ENCODE measurements at regions not wholly inside any gene's neighbourhood (a gene's known extent, or its start where the extent isn't known, plus 50 kb on each side); places are given as distances from the start of the nearest gene placed in this dataset.

- BruUV-seq (replicated peaks), result no TSS peak
- CTCF ChIA-PET, result no interaction called here
- no peak overlapping the region for H3K27ac Mint-ChIP-seq (ENCODE audit: low read depth, unreplicated experiment)
- no peaks in the 10 kb centered on the region for H3K36me3 Mint-ChIP-seq (ENCODE audit: insufficient read depth, unreplicated experiment)
- no peak for TF ChIP-seq CTCF (IDR thresholded peaks at IDR 0.05; ENCODE audit: unreplicated experiment)
- peaks cover 6% of the 10 kb centered on the region for H3K4me1 Mint-ChIP-seq (ENCODE audit: insufficient read depth, unreplicated experiment)
- POLR2A ChIA-PET, result no interaction called here
- H3K4me3 Mint-ChIP-seq (ENCODE audit: unreplicated experiment), result no peak overlapping the region
- no peaks in the 10 kb centered on the region for H3K9me3 Mint-ChIP-seq (ENCODE audit: unreplicated experiment)
- intact Hi-C loops (cut with micrococcal nuclease), result no loop called here
- no peaks in the 10 kb centered on the region for H3K27me3 Mint-ChIP-seq (ENCODE audit: insufficient read depth, unreplicated experiment)
- no peak for DNase-seq (ENCODE audit: unreplicated experiment)
Measured at GRCh38 chr18:75916624-75916982, 489.1 kb upstream of the SMIM21 start.

GRCh38 chr18:75915941-75916623 lies 488.6 kb upstream of the SMIM21 start:
- Mint-ChIP-seq H3K4me1 (ENCODE audit: insufficient read depth, unreplicated experiment) (peaks cover 1% of the 10 kb centered on the region), H3K4me3 (ENCODE audit: unreplicated experiment) (no peak overlapping the region), H3K36me3 (ENCODE audit: insufficient read depth, unreplicated experiment) (no peaks in the 10 kb centered on the region), H3K27me3 (ENCODE audit: insufficient read depth, unreplicated experiment) (no peaks in the 10 kb centered on the region), H3K9me3 (ENCODE audit: unreplicated experiment) (no peaks in the 10 kb centered on the region), H3K27ac (ENCODE audit: low read depth, unreplicated experiment) (no peak overlapping the region)
- POLR2A ChIA-PET, result no interaction called here
- no TSS peak for BruUV-seq (replicated peaks)
- no peak for DNase-seq (ENCODE audit: unreplicated experiment)
- intact Hi-C loops (cut with micrococcal nuclease), result no loop called here
- CTCF ChIA-PET, result no interaction called here
- no peak for TF ChIP-seq CTCF (IDR thresholded peaks at IDR 0.05; ENCODE audit: unreplicated experiment)

- no peak overlapping the region for H3K27ac Mint-ChIP-seq (ENCODE audit: low read depth, unreplicated experiment)
- CTCF ChIA-PET, result no interaction called here
- no peaks in the 10 kb centered on the region for H3K36me3 Mint-ChIP-seq (ENCODE audit: insufficient read depth, unreplicated experiment)
- DNase-seq (ENCODE audit: unreplicated experiment), result no peak
- peaks cover 1% of the 10 kb centered on the region for H3K4me1 Mint-ChIP-seq (ENCODE audit: insufficient read depth, unreplicated experiment)
- intact Hi-C loops (cut with micrococcal nuclease), result no loop called here
- BruUV-seq (replicated peaks), result no TSS peak
- POLR2A ChIA-PET, result no interaction called here
- no peak overlapping the region for H3K4me3 Mint-ChIP-seq (ENCODE audit: unreplicated experiment)
- H3K9me3 Mint-ChIP-seq (ENCODE audit: unreplicated experiment), result no peaks in the 10 kb centered on the region
- no peaks in the 10 kb centered on the region for H3K27me3 Mint-ChIP-seq (ENCODE audit: insufficient read depth, unreplicated experiment)
- TF ChIP-seq CTCF (IDR thresholded peaks at IDR 0.05; ENCODE audit: unreplicated experiment), result no peak
Measured at GRCh38 chr18:75912829-75913228, 485.3 kb upstream of the SMIM21 start.

GRCh38 chr18:75904416-75904815 lies 476.9 kb upstream of the SMIM21 start:
- intact Hi-C loops (cut with micrococcal nuclease), result no loop called here
- Mint-ChIP-seq H3K4me1 (ENCODE audit: insufficient read depth, unreplicated experiment) (peaks cover 8% of the 10 kb centered on the region), H3K27ac (ENCODE audit: low read depth, unreplicated experiment) (no peak overlapping the region), H3K9me3 (ENCODE audit: unreplicated experiment) (no peaks in the 10 kb centered on the region), H3K4me3 (ENCODE audit: unreplicated experiment) (no peak overlapping the region), H3K36me3 (ENCODE audit: insufficient read depth, unreplicated experiment) (no peaks in the 10 kb centered on the region), H3K27me3 (ENCODE audit: insufficient read depth, unreplicated experiment) (no peaks in the 10 kb centered on the region)
- no TSS peak for BruUV-seq (replicated peaks)
- ChIA-PET POLR2A (no interaction called here), CTCF (interaction anchor here (0.6 kb wide), 1 partner anchor 395 kb away, joined by 3 read pairs; no protein-coding TSS in a partner anchor)
- DNase-seq (ENCODE audit: unreplicated experiment), result no peak
- no peak for TF ChIP-seq CTCF (IDR thresholded peaks at IDR 0.05; ENCODE audit: unreplicated experiment)

All from MCF 10A (cell line).